DOHH2 (cell line): ENCODE measurements at regions not wholly inside any gene's neighbourhood (a gene's known extent, or its start where the extent isn't known, plus 50 kb on each side); places are given as distances from the start of the nearest gene placed in this dataset.

Source experiments
- H3F3A ChIP-seq: fragments of 200-600 bp; sonication (generic), shearing (Covaris generic); 2 replicates; pipeline ENCODE4 v1.6.0; 2016; ENCODE audit warnings: antibody characterized with exemption, mild to moderate bottlenecking; ENCODE audit not compliant: control insufficient read depth, insufficient read depth
- H3K27ac ChIP-seq: fragments of 200-600 bp; sonication (generic); 2 replicates; pipeline ENCODE4 v1.5.1; 2014; ENCODE audit warnings: low read depth, mild to moderate bottlenecking, low read length, moderate library complexity
- H3K27me3 ChIP-seq: fragments of 200-600 bp; sonication (generic); 2 replicates; pipeline ENCODE4 v1.6.1; 2014; ENCODE audit warnings: mild to moderate bottlenecking, low read length, mixed read lengths; ENCODE audit not compliant: control insufficient read depth
- H3K36me3 ChIP-seq: fragments of 200-600 bp; sonication (generic); 2 replicates; pipeline ENCODE4 v1.6.1; 2014; ENCODE audit warnings: mild to moderate bottlenecking, low read length, moderate library complexity, mixed read lengths; ENCODE audit not compliant: control insufficient read depth
- H3K4me1 ChIP-seq: fragments of 200-600 bp; sonication (generic); 2 replicates; pipeline ENCODE4 v1.6.1; 2014; ENCODE audit warnings: mild to moderate bottlenecking, low read length, mixed read lengths; ENCODE audit not compliant: control insufficient read depth
- H3K4me2 ChIP-seq: fragments of 200-600 bp; sonication (generic); 2 replicates; pipeline ENCODE4 v1.6.0; 2014; ENCODE audit warnings: mild to moderate bottlenecking, low read length, moderate library complexity
- H3K4me3 ChIP-seq: fragments of 200-600 bp; sonication (generic); 2 replicates; pipeline ENCODE4 v1.5.1; 2014; ENCODE audit warnings: mild to moderate bottlenecking, low read length, mixed read lengths
- H3K79me2 ChIP-seq: fragments of 200-600 bp; sonication (generic); 2 replicates; pipeline ENCODE4 v1.6.1; 2014; ENCODE audit warnings: mild to moderate bottlenecking, low read length, mixed read lengths; ENCODE audit not compliant: control insufficient read depth
- H3K9me2 ChIP-seq: fragments of 200-600 bp; sonication (generic); replicated peaks from 2 replicates; pipeline ENCODE4 v1.6.1; 2014; ENCODE audit warnings: mild to moderate bottlenecking, low read length, mixed read lengths; ENCODE audit not compliant: control insufficient read depth
- H3K9me3 ChIP-seq: fragments of 200-600 bp; sonication (generic); 2 replicates; pipeline ENCODE4 v1.6.1; 2014; ENCODE audit warnings: antibody characterized with exemption, low read length, mixed read lengths; ENCODE audit not compliant: control insufficient read depth, insufficient read depth
- H4K20me1 ChIP-seq: fragments of 200-600 bp; sonication (generic); 2 replicates; pipeline ENCODE4 v1.6.0; 2014; ENCODE audit warnings: low read depth, mild to moderate bottlenecking, antibody characterized with exemption, low read length, moderate library complexity; ENCODE audit not compliant: control insufficient read depth, insufficient read depth
- CTCF ChIP-seq: fragments of 200-600 bp; sonication (generic); IDR thresholded peaks from one replicate; pipeline ENCODE4 v1.5.1; 2014; ENCODE audit warnings: antibody characterized with exemption, mild to moderate bottlenecking, low read depth, low read length; ENCODE audit not compliant: poor library complexity, severe bottlenecking
- EZH2phosphoT487 ChIP-seq: fragments of 200-600 bp; sonication (generic); IDR thresholded peaks from 2 replicates; pipeline ENCODE4 v1.6.1; 2017; ENCODE audit warnings: borderline replicate concordance, mild to moderate bottlenecking, antibody characterized with exemption, low read length, moderate library complexity, mixed read lengths

GRCh38 chr18:73805991-73806390 is 341.6 kb downstream of the FBXO15 start:
- Histone ChIP-seq H3K9me2 (no peaks in the 10 kb centered on the region), H4K20me1 (no peaks in the 10 kb centered on the region), H3K27me3 (no peaks in the 10 kb centered on the region), H3K4me3 (no peak overlapping the region), H3F3A (no peaks in the 10 kb centered on the region), H3K79me2 (no peaks in the 10 kb centered on the region), H3K27ac (no peak overlapping the region), H3K4me2 (no peak overlapping the region), H3K4me1 (no peaks in the 10 kb centered on the region), H3K9me3 (no peaks in the 10 kb centered on the region), H3K36me3 (no peaks in the 10 kb centered on the region)
- TF ChIP-seq EZH2phosphoT487, result no peak
- no peak for TF ChIP-seq CTCF

GRCh38 chr18:73797419-73797818 is 350.2 kb downstream of the FBXO15 start:
- Histone ChIP-seq H3F3A (no peaks in the 10 kb centered on the region), H3K27me3 (no peaks in the 10 kb centered on the region), H3K9me2 (no peaks in the 10 kb centered on the region), H3K9me3 (no peaks in the 10 kb centered on the region), H3K4me2 (no peak overlapping the region), H3K4me1 (no peaks in the 10 kb centered on the region), H3K27ac (no peak overlapping the region), H3K36me3 (no peaks in the 10 kb centered on the region), H3K4me3 (no peak overlapping the region), H3K79me2 (no peaks in the 10 kb centered on the region), H4K20me1 (no peaks in the 10 kb centered on the region)
- TF ChIP-seq CTCF (no peak), EZH2phosphoT487 (no peak)

- TF ChIP-seq CTCF (no peak), EZH2phosphoT487 (no peak)
- no peaks in the 10 kb centered on the region for H3K9me2 ChIP-seq
- H3K4me3 ChIP-seq, result no peak overlapping the region
- H3K27me3 ChIP-seq, result no peaks in the 10 kb centered on the region
- H3K4me2 ChIP-seq, result no peak overlapping the region
- no peaks in the 10 kb centered on the region for H3K9me3 ChIP-seq
- no peaks in the 10 kb centered on the region for H3K4me1 ChIP-seq
- no peaks in the 10 kb centered on the region for H3F3A ChIP-seq
- no peaks in the 10 kb centered on the region for H3K36me3 ChIP-seq
- H3K27ac ChIP-seq, result no peak overlapping the region
- no peaks in the 10 kb centered on the region for H4K20me1 ChIP-seq
- no peaks in the 10 kb centered on the region for H3K79me2 ChIP-seq
Measured at GRCh38 chr18:73793386-73793785, 354.2 kb downstream of the FBXO15 start.

DNA sequence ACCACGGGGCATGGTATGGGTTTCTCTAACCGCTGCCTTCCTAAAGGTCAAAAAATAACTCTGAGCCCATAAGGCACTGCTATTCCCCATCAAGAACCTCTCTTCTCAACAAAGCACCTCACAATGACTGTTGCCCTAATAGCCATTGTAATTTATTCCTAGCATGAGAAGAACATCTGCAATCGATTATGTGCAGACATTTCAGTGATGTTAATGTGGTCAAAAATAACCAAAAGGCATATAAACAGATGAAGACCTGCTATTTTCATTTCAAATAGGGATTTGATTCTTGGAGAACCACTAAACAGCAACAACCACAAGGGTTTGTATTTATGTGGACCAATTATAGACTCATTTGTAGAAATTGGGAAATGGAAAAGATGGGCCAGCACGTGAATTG is 356.6 kb downstream of the FBXO15 start:
- Histone ChIP-seq H4K20me1 (no peaks in the 10 kb centered on the region), H3K36me3 (no peaks in the 10 kb centered on the region), H3K9me3 (no peaks in the 10 kb centered on the region), H3K79me2 (no peaks in the 10 kb centered on the region), H3K4me1 (no peaks in the 10 kb centered on the region), H3K27ac (no peak overlapping the region), H3K27me3 (no peaks in the 10 kb centered on the region), H3K4me3 (no peak overlapping the region), H3K4me2 (no peak overlapping the region), H3K9me2 (no peaks in the 10 kb centered on the region), H3F3A (no peaks in the 10 kb centered on the region)
- TF ChIP-seq CTCF (no peak), EZH2phosphoT487 (no peak)
